Upper lobe of left lung (tissue), 6 donors: ENCODE measurements at regions not wholly inside any gene's neighbourhood (a gene's known extent, or its start where the extent isn't known, plus 50 kb on each side); places are given as distances from the start of the nearest gene placed in this dataset.
"Not testable (repeated sequence)": the region's sequence is repeated elsewhere in the genome, so short reads cannot be mapped to it uniquely, and the experiment has no call there.

Experiments used
- ATAC-seq, 2 donors: fragments of 200-7000 bp; cut with Tn5 transposase; one replicate each; pipeline ENCODE4 v1.9.1; 2022; ENCODE audit warnings: mild to moderate bottlenecking in 2 of 2, moderate library complexity in 2 of 2; ENCODE audit not compliant: low FRiP score in 2 of 2
- DNase-seq, 2 donors: peaks; one replicate each; pipeline ENCODE4 v3.0.0-alpha.2; 2019 to 2020
- H3K27ac ChIP-seq, 4 donors: fragments of 200-600 bp; sonication (generic); one replicate each; pipeline ENCODE4 v1.5.1; 2016 to 2019
- H3K27me3 ChIP-seq, 4 donors: fragments of 200-600 bp; sonication (generic); one replicate each; pipeline ENCODE4 v1.5.1; 2017 to 2019
- H3K36me3 ChIP-seq, 4 donors: fragments of 200-600 bp; sonication (generic); one replicate each; pipeline ENCODE4 v1.5.1; 2016 to 2019
- H3K4me1 ChIP-seq, 4 donors: fragments of 200-600 bp; sonication (generic); one replicate each; pipeline ENCODE4 v1.5.1; 2018 to 2019
- H3K4me3 ChIP-seq, 4 donors: fragments of 200-600 bp; sonication (generic); one replicate each; pipeline ENCODE4 v1.5.1; 2017 to 2019; ENCODE audit warnings: mild to moderate bottlenecking in 2 of 4, moderate library complexity in 1 of 4
- H3K9me3 ChIP-seq, 4 donors: fragments of 200-600 bp; sonication (generic); one replicate each; pipeline ENCODE4 v1.5.1; 2018 to 2019
- CTCF ChIP-seq, 6 experiments: fragments of 450-650 bp in 4 of 6; fragments of 200-600 bp in 2 of 6; sonication (generic) in 2 of 6; IDR thresholded peaks; one replicate each; pipeline ENCODE4 v1.5.1; 2016 to 2019; ENCODE audit warnings: antibody characterized with exemption in 6 of 6
- EP300 ChIP-seq, 4 donors: sonication (generic); formaldehyde crosslinking; IDR thresholded peaks; one replicate each; pipeline ENCODE4 v1.5.1; 2017; ENCODE audit warnings: antibody characterized with exemption in 4 of 4, control low read depth in 2 of 4
- POLR2A ChIP-seq, 4 donors: fragments of 450-650 bp; IDR thresholded peaks; one replicate each; pipeline ENCODE4 v1.5.1; 2016 to 2017; ENCODE audit warnings: antibody characterized with exemption in 4 of 4, mild to moderate bottlenecking in 2 of 4
- POLR2AphosphoS5 ChIP-seq, 2 donors: sonication (generic); formaldehyde crosslinking; IDR thresholded peaks; one replicate each; pipeline ENCODE4 v1.5.1; 2017; ENCODE audit warnings: antibody characterized with exemption in 2 of 2
- WGBS, 2 donors: methylation state at CpG; one replicate each; pipeline ENCODE4 v1.1.5; 2017 to 2018; 5-methylcytosine and 5-hydroxymethylcytosine counted together
- donor health status: DM: no; HTN: no; CAD: no; lungs with moderate emphysema.
- donor health status: DM: no; HTN: yes; CAD: no; lungs with severe emphysema.

GRCh38 chr10:46095943-46096342 lies 49.9 kb upstream of the MSMB start:
- not testable (repeated sequence) for H3K4me3 ChIP-seq, H3K27ac ChIP-seq, H3K9me3 ChIP-seq, H3K36me3 ChIP-seq, ATAC-seq, DNase-seq, H3K27me3 ChIP-seq
- H3K4me1 ChIP-seq, result peaks cover 0 to 20% (median 2%) of the 10 kb centered on the region in 4 donors
- whole genome bisulfite sequencing, 2 donors, result 90 to 94% methylated on average over 4 to 5 of the region's 5 CpGs

- peaks cover 0 to 16% (median 2%) of the 10 kb centered on the region in 4 donors for H3K4me1 ChIP-seq
- H3K9me3 ChIP-seq, result no peaks in the 10 kb centered on the region
- no peak overlapping the region for H3K27ac ChIP-seq
- TF ChIP-seq POLR2A (IDR thresholded peaks at IDR 0.05) (no peak), CTCF (IDR thresholded peaks at IDR 0.05) (no peak), POLR2AphosphoS5 (IDR thresholded peaks at IDR 0.05) (no peak), EP300 (IDR thresholded peaks at IDR 0.05) (no peak)
- DNase-seq (no peak), ATAC-seq (no peak)
- 95 to 100% methylated on average over 3 to 4 of the region's 4 CpGs for WGBS, 2 donors
- H3K36me3 ChIP-seq, result no peaks in the 10 kb centered on the region
- H3K27me3 ChIP-seq, result no peaks in the 10 kb centered on the region
- no peak overlapping the region for H3K4me3 ChIP-seq
These were observed 50.4 kb upstream of the MSMB start for GRCh38 chr10:46096446-46096845.

GRCh38 chr10:46096909-46097575 lies 51.0 kb upstream of the MSMB start:
- Histone ChIP-seq H3K27ac (no peak overlapping the region), H3K36me3 (no peaks in the 10 kb centered on the region), H3K27me3 (no peaks in the 10 kb centered on the region), H3K9me3 (no peaks in the 10 kb centered on the region), H3K4me1 (peaks cover 0 to 12% (median 2%) of the 10 kb centered on the region in 4 donors), H3K4me3 (no peak overlapping the region)
- peak in 1 of 2 donors; percentile 41 for DNase-seq
- 74 to 80% methylated on average over 7 to 8 of the region's 8 CpGs for WGBS, 2 donors
- ATAC-seq, result no peak
- TF ChIP-seq POLR2AphosphoS5 (IDR thresholded peaks at IDR 0.05), result no peak
- TF ChIP-seq EP300 (IDR thresholded peaks at IDR 0.05), result no peak
- TF ChIP-seq CTCF (IDR thresholded peaks at IDR 0.05), result no peak
- no peak for TF ChIP-seq POLR2A (IDR thresholded peaks at IDR 0.05)

- ATAC-seq, result peak in 1 of 2 donors; percentile 12
- H3K9me3 ChIP-seq, result no peaks in the 10 kb centered on the region
- no peaks in the 10 kb centered on the region for H3K36me3 ChIP-seq
- TF ChIP-seq CTCF (IDR thresholded peaks at IDR 0.05) (no peak), POLR2AphosphoS5 (IDR thresholded peaks at IDR 0.05) (no peak), POLR2A (IDR thresholded peaks at IDR 0.05) (no peak), EP300 (IDR thresholded peaks at IDR 0.05) (no peak)
- no peak overlapping the region for H3K27ac ChIP-seq
- no peak overlapping the region for H3K4me3 ChIP-seq
- DNase-seq, result peak in 1 of 2 donors; percentile 37
- WGBS, 2 donors, result 89 to 93% methylated on average over 12 to 14 of the region's 14 CpGs
- no peaks in the 10 kb centered on the region for H3K27me3 ChIP-seq
- H3K4me1 ChIP-seq, result peaks cover 0 to 11% (median 2%) of the 10 kb centered on the region in 4 donors
These were observed 51.7 kb upstream of the MSMB start for GRCh38 chr10:46097576-46098317.

GRCh38 chr10:46098386-46098785 lies 52.3 kb upstream of the MSMB start:
- TF ChIP-seq POLR2A (IDR thresholded peaks at IDR 0.05), result no peak
- TF ChIP-seq CTCF (IDR thresholded peaks at IDR 0.05), result no peak
- TF ChIP-seq EP300 (IDR thresholded peaks at IDR 0.05), result no peak
- no peak for TF ChIP-seq POLR2AphosphoS5 (IDR thresholded peaks at IDR 0.05)
- peaks cover 0 to 11% (median 2%) of the 10 kb centered on the region in 4 donors for H3K4me1 ChIP-seq
- H3K9me3 ChIP-seq, result no peaks in the 10 kb centered on the region
- no peak overlapping the region for H3K4me3 ChIP-seq
- H3K27ac ChIP-seq, result no peak overlapping the region
- no peaks in the 10 kb centered on the region for H3K36me3 ChIP-seq
- no peaks in the 10 kb centered on the region for H3K27me3 ChIP-seq
- 63 to 81% methylated on average over 1 to 7 of the region's 7 CpGs for WGBS, 2 donors
- ATAC-seq, result no peak
- no peak for DNase-seq

GRCh38 chr10:46098925-46099324 lies 52.9 kb upstream of the MSMB start:
- ATAC-seq, H3K36me3 ChIP-seq, H3K4me3 ChIP-seq, DNase-seq, H3K27ac ChIP-seq, H3K9me3 ChIP-seq, H3K27me3 ChIP-seq: not testable (repeated sequence)
- 73 to 78% methylated on average over 3 to 4 of the region's 4 CpGs for WGBS, 2 donors
- peaks cover 0 to 11% (median 2%) of the 10 kb centered on the region in 4 donors for H3K4me1 ChIP-seq
